A549 (cell line): ENCODE measurements at regions not wholly inside any gene's neighbourhood (a gene's known extent, or its start where the extent isn't known, plus 50 kb on each side); places are given as distances from the start of the nearest gene placed in this dataset.

Experiments
- CEBPB ChIP-seq, 2 experiments: fragments of >200 bp in 1 of 2; sonication (Bioruptor Twin) in 1 of 2; formaldehyde crosslinking in 1 of 2; IDR thresholded peaks; 2 replicates each; pipeline ENCODE4 v1.6.1; 2012 to 2016
- FOSL2 ChIP-seq, 2 experiments: fragments of 450-650 bp in 1 of 2; fragments of >200 bp in 1 of 2; sonication (Bioruptor Twin) in 1 of 2; formaldehyde crosslinking; IDR thresholded peaks; 2 replicates each; pipeline versions ENCODE4 v1.5.0 to v1.6.1; 2016 to 2020; ENCODE audit warnings: mild to moderate bottlenecking in 1 of 2, moderate library complexity in 1 of 2
- JUN ChIP-seq, 2 experiments: fragments of >200 bp; sonication (Bioruptor Twin); formaldehyde crosslinking; IDR thresholded peaks; 2 replicates in 1 of 2; 3 replicates in 1 of 2; pipeline ENCODE4 v1.6.1; 2016 to 2017
- MYC ChIP-seq: IDR thresholded peaks from 2 replicates; pipeline ENCODE4 v1.6.1; 2012; ENCODE audit warnings: mild to moderate bottlenecking, inconsistent platforms, low read length, improper control_type of control experiment, borderline replicate concordance
- NR3C1 ChIP-seq: fragments of >200 bp; sonication (Bioruptor Twin); formaldehyde crosslinking; IDR thresholded peaks from 3 replicates; pipeline ENCODE4 v1.6.1; 2017
- POLR2A ChIP-seq: IDR thresholded peaks from 2 replicates; pipeline ENCODE4 v1.6.1; 2012; ENCODE audit warnings: mild to moderate bottlenecking, low read length
- TF ChIP-seq, protein P1 (sequence below): IDR thresholded peaks from 2 replicates; pipeline ENCODE4 v1.6.1; 2012
- TF ChIP-seq, protein P2 (sequence below): fragments of >200 bp; sonication (Bioruptor Twin); formaldehyde crosslinking; IDR thresholded peaks from 3 replicates; pipeline ENCODE4 v1.5.1; 2016

DNA sequence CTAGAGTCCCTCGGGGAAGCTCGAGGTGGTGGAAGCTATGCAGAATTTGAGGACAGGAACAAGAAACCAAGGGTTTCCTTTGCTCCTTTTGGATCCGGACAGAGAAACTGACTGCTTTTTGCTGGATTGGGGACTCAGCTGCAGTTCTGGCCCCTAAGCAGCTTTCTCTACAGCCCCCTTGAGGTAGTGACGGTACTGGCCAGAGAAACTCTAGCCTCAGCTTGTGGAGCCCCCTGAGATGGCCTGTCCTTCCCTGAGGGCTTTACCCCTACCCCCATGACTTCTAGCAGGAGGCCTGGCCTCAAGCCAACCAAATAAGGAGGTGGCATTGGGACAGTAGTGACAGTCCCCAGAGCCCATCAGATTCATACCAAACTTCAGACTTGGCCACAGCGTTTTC lies 118.1 kb downstream of the IRX5 start:
- TF ChIP-seq CEBPB (IDR thresholded peaks at IDR 0.05) (no peak), MYC (no peak), POLR2A (no peak), JUN (IDR thresholded peaks at IDR 0.05) (no peak), NR3C1 (no peak), FOSL2 (IDR thresholded peaks at IDR 0.05) (no peak), FOSL2 (CRISPR knock-in tag; IDR thresholded peaks at IDR 0.05) (no peak)
- TF ChIP-seq, protein P1, sequence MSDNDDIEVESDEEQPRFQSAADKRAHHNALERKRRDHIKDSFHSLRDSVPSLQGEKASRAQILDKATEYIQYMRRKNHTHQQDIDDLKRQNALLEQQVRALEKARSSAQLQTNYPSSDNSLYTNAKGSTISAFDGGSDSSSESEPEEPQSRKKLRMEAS: no peak
- TF ChIP-seq, protein P2, sequence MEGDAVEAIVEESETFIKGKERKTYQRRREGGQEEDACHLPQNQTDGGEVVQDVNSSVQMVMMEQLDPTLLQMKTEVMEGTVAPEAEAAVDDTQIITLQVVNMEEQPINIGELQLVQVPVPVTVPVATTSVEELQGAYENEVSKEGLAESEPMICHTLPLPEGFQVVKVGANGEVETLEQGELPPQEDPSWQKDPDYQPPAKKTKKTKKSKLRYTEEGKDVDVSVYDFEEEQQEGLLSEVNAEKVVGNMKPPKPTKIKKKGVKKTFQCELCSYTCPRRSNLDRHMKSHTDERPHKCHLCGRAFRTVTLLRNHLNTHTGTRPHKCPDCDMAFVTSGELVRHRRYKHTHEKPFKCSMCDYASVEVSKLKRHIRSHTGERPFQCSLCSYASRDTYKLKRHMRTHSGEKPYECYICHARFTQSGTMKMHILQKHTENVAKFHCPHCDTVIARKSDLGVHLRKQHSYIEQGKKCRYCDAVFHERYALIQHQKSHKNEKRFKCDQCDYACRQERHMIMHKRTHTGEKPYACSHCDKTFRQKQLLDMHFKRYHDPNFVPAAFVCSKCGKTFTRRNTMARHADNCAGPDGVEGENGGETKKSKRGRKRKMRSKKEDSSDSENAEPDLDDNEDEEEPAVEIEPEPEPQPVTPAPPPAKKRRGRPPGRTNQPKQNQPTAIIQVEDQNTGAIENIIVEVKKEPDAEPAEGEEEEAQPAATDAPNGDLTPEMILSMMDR: no peak
